Cardiac muscle cell (in vitro differentiated cells and primary cell): ENCODE measurements at regions not wholly inside any gene's neighbourhood (a gene's known extent, or its start where the extent isn't known, plus 50 kb on each side); places are given as distances from the start of the nearest gene placed in this dataset.

Source experiments
- DNase-seq, 2 donors: peaks; one replicate each; pipeline versions ENCODE4 v3.0.0 to v3.0.0-alpha.2; 2010 to 2017; ENCODE audit warnings: low read depth in 1 of 2, low spot score in 1 of 2
- H3K27ac ChIP-seq: fragments of 200-600 bp; sonication (generic); 2 replicates; pipeline ENCODE4 v1.5.1; 2016
- H3K27me3 ChIP-seq: fragments of 200-600 bp; sonication (generic); 2 replicates; pipeline ENCODE4 v1.6.0; 2016; ENCODE audit warnings: control low read depth
- H3K36me3 ChIP-seq: fragments of 200-600 bp; sonication (generic); 2 replicates; pipeline ENCODE4 v1.5.1; 2016; ENCODE audit warnings: control low read depth
- H3K4me1 ChIP-seq: fragments of 200-600 bp; sonication (generic); 2 replicates; pipeline ENCODE4 v1.8.1; 2017; ENCODE audit warnings: low read depth, mild to moderate bottlenecking, mixed run types
- H3K4me3 ChIP-seq: fragments of 200-600 bp; sonication (generic); 2 replicates; pipeline ENCODE4 v1.5.1; 2016; ENCODE audit warnings: mild to moderate bottlenecking
- H3K9me3 ChIP-seq: fragments of 200-600 bp; sonication (generic); 2 replicates; pipeline ENCODE4 v1.5.1; 2017; ENCODE audit warnings: low read depth, mild to moderate bottlenecking, control low read depth
- TF ChIP-seq, protein P1 (sequence below): IDR thresholded peaks from 2 replicates; pipeline ENCODE4 v1.5.1; 2012; ENCODE audit warnings: low read depth, mild to moderate bottlenecking, low read length

DNA sequence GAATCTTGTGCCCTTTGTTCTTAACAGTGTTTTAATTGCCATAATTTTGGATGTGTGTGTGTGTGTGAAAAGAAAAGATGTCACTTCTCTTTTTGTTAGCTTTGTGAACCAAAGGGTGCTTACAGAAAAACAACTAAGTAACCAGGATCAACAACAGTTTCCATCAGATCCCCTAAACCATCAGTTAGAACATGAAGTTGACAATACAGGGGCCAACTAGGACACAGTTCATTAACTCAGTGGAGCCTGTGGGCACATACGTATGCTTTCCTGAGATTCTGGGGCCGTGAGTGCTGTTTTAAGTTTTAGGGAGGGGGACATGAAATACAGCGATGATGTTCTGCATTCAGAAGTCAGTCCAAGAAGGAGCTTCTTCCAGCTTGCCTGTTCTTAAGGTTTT is 133.6 kb downstream of the TLR5 start:
- H3K36me3 ChIP-seq: peaks cover under 1% of the 10 kb centered on the region

DNA sequence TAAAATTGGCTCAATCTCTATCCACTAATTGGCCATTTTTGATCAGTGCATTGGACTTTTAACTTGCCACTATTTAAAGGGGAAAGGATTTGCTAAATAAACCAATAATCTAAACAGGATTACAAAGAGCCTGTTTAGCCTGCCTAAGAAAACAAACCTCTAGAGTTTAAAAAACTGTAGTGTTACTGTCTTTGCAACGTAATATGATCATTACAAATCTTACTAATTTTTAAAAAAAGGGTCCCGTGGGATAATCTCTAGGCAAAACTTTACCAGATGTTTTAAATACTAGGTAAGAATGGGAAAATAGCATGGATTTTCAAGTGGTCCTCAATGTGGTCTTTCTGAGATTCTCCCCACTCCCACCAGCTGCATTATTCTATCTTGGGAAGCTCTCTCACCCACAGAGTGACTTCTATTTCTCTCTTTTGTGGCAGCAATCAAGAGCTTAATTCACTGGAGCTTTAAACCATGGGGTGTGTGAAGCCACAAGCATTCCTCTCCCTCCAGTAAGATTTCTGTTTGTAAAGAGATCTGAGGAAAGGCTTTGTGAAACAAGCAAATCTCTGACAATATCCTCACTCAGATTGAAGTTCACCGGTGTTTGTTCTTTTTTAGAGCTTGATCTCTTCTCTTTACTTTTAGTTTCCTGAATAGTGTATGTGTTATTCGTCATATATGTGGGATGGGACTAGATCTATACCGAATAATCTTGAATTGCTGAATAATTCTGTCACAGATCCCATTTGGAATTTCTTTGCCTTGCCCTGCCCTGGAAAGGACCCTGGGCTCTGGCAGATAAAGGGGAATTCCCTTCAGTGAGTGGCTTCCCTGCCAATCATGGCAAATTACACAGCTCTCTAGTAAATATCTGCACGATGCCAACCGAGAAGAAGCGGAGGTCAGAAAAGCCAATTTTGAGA is 132.2 kb downstream of the TLR5 start:
- TF ChIP-seq, protein P1, sequence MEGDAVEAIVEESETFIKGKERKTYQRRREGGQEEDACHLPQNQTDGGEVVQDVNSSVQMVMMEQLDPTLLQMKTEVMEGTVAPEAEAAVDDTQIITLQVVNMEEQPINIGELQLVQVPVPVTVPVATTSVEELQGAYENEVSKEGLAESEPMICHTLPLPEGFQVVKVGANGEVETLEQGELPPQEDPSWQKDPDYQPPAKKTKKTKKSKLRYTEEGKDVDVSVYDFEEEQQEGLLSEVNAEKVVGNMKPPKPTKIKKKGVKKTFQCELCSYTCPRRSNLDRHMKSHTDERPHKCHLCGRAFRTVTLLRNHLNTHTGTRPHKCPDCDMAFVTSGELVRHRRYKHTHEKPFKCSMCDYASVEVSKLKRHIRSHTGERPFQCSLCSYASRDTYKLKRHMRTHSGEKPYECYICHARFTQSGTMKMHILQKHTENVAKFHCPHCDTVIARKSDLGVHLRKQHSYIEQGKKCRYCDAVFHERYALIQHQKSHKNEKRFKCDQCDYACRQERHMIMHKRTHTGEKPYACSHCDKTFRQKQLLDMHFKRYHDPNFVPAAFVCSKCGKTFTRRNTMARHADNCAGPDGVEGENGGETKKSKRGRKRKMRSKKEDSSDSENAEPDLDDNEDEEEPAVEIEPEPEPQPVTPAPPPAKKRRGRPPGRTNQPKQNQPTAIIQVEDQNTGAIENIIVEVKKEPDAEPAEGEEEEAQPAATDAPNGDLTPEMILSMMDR: no peak
- peak overlapping the region; percentile 13 for H3K27ac ChIP-seq
- H3K9me3 ChIP-seq: no peaks in the 10 kb centered on the region
- no peak overlapping the region for H3K4me3 ChIP-seq
- H3K36me3 ChIP-seq: no peaks in the 10 kb centered on the region
- peak in 1 of 2 donors; percentile 46 for DNase-seq
- peaks cover 11% of the 10 kb centered on the region for H3K4me1 ChIP-seq
- H3K27me3 ChIP-seq: no peaks in the 10 kb centered on the region

More for the DNA sequence above, 133.6 kb downstream of the TLR5 start:
- no peak overlapping the region for H3K27ac ChIP-seq
- no peaks in the 10 kb centered on the region for H3K9me3 ChIP-seq
- no peaks in the 10 kb centered on the region for H3K27me3 ChIP-seq
- no peak overlapping the region for H3K4me3 ChIP-seq
- TF ChIP-seq, protein P1: no peak
- DNase-seq: no peak
- H3K4me1 ChIP-seq: peaks cover 11% of the 10 kb centered on the region

DNA sequence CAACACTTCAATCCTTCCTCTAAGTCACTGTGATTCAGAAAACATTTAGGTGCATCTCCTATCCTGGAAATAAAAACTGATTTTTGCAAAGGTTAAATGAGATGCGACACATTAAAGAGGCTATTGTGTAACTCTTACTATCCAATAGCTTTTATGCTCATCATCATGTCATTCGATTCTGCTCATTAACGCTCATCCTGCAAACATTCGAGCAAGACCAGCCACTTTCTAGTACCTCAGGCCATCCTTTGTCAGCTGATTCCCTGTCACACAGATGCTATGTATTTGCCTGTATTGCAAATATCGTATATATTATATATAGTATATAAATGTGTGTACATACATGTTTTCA is 131.6 kb downstream of the TLR5 start:
- H3K27ac ChIP-seq: no peak overlapping the region
- H3K27me3 ChIP-seq: no peaks in the 10 kb centered on the region
- TF ChIP-seq, protein P1: no peak
- DNase-seq: no peak
- H3K36me3 ChIP-seq: no peaks in the 10 kb centered on the region
- H3K4me3 ChIP-seq: no peak overlapping the region
- no peaks in the 10 kb centered on the region for H3K9me3 ChIP-seq
- peaks cover 11% of the 10 kb centered on the region for H3K4me1 ChIP-seq

DNA sequence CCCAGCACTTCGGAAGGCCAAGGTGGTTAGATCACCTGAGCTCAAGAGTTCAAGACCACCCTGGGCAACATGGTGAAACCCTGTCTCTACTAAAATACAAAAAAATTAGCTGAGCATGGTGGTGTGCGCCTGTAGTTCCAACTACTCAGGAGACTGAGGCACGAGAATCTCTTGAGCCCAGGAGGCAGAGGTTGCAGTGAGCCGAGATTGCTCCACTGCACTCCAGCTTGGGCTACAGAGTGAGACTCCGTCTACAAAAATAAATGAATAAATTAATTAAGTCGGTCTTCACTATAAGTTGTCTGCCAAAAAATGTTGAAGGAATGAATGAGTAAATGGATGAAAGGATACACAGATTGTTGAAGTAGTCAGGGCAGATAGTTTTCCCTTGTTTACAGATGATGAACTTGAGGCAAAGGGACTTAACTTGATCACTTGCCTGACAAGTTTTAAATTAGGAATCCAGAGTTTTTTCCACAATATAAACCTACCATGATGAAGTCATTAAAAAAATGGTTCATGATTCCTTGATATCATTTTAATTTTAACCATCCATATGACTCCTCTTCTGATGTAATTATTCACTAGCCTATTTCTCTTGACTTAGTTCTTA is 130.8 kb downstream of the TLR5 start:
- Histone ChIP-seq H3K4me3 (no peak overlapping the region), H3K27ac (no peak overlapping the region), H3K4me1 (peaks cover 11% of the 10 kb centered on the region), H3K9me3 (no peaks in the 10 kb centered on the region), H3K27me3 (no peaks in the 10 kb centered on the region), H3K36me3 (no peaks in the 10 kb centered on the region)
- DNase-seq: no peak
- TF ChIP-seq, protein P1: no peak

DNA sequence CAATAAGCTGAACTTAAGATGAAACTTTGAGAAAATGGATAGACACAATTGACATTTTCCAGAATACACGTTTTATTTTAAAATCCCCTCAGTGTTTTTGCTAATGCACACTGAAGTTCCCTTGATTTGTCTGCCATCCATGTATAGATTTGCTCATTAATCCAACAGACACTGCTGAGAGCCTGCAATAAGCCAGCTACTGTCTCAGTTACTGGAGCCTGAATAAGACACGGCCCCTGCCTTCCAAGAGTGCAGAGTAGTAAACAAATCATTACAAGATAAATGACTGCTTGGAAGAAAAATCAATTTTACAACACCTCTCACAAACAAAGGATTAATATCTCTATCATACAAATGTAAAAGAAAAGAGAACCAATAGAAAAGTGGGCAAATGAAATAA is 130.1 kb downstream of the TLR5 start:
- Histone ChIP-seq H3K9me3 (no peaks in the 10 kb centered on the region), H3K4me1 (peaks cover 11% of the 10 kb centered on the region), H3K4me3 (no peak overlapping the region), H3K27ac (no peak overlapping the region), H3K27me3 (no peaks in the 10 kb centered on the region), H3K36me3 (no peaks in the 10 kb centered on the region)
- TF ChIP-seq, protein P1: no peak
- DNase-seq: no peak
